ENCODE measurements at regions not wholly inside any gene's neighbourhood (a gene's known extent, or its start where the extent isn't known, plus 50 kb on each side); places are given as distances from the start of the nearest gene placed in this dataset.

GRCh38 chr11:128289048-128289447 is 298.3 kb downstream of the ETS1 start:
- CTCF ChIA-PET: interaction anchor here (0.7 to 8.0 kb wide), 11 partner anchors 9 to 542 kb away, joined by 3 to 145 read pairs (median 4); no protein-coding TSS in a partner anchor
- dilution Hi-C loops (cut with MboI; ENCODE audit: extremely low pct_ligation_motif_present, low sequenced_read_pairs) (no loop called here), intact Hi-C loops (cut with micrococcal nuclease) (no loop called here)

GRCh38 chr11:128288368-128288767 is 299.0 kb downstream of the ETS1 start:
- no peaks in the 10 kb centered on the region for H3K4me1 ChIP-seq (ENCODE audit: control insufficient read depth, extremely low read depth, insufficient read depth, low read length)
- H3K9me3 ChIP-seq (replicated peaks; ENCODE audit: control insufficient read depth, insufficient read depth, low read length): no peaks in the 10 kb centered on the region
- no peak overlapping the region for H3K4me2 ChIP-seq (ENCODE audit: insufficient read depth, low read length)
- BruUV-seq (replicated peaks): no TSS peak
- dilution Hi-C loops (cut with MboI; ENCODE audit: extremely low pct_ligation_motif_present, low sequenced_read_pairs): no loop called here
- no peaks in the 10 kb centered on the region for H3K27me3 ChIP-seq (ENCODE audit: control insufficient read depth in 2 of 2, insufficient read depth in 2 of 2, low read length in 2 of 2)
- no peak overlapping the region for H3K4me3 ChIP-seq (replicated peaks in 1 of 3; ENCODE audit: insufficient read depth in 1 of 3, low read depth in 1 of 3, low read length in 3 of 3)
- H3K9me1 ChIP-seq (replicated peaks; ENCODE audit: control insufficient read depth, extremely low read depth, insufficient read depth, low read length): no peaks in the 10 kb centered on the region
- intact Hi-C loops (cut with micrococcal nuclease): no loop called here
- no peaks in the 10 kb centered on the region for H3K36me3 ChIP-seq (ENCODE audit: control insufficient read depth in 2 of 2, extremely low read depth in 1 of 2, insufficient read depth in 2 of 2, low read length in 2 of 2)
- DNase-seq (ENCODE audit: low read depth, low spot score) (no peak), FAIRE-seq (peak; percentile 35)
- H3K79me2 ChIP-seq (ENCODE audit: control insufficient read depth, insufficient read depth, low read length): no peaks in the 10 kb centered on the region
- no peak for TF ChIP-seq MAX (IDR thresholded peaks at IDR 0.05; ENCODE audit: insufficient read depth, insufficient read length)
- no peak for TF ChIP-seq FOS (IDR thresholded peaks at IDR 0.05; ENCODE audit: borderline replicate concordance, insufficient read depth, low read length)
- TF ChIP-seq EZH2 (IDR thresholded peaks at IDR 0.05; ENCODE audit: borderline replicate concordance, low read depth, low read length, severe bottlenecking): no peak
- TF ChIP-seq POLR2AphosphoS5 (IDR thresholded peaks at IDR 0.05; ENCODE audit: insufficient read depth, low read depth, low read length): no peak
- TF ChIP-seq MYC (IDR thresholded peaks at IDR 0.05; ENCODE audit: low read depth, low read length): no peak
- TF ChIP-seq GATA2 (IDR thresholded peaks at IDR 0.05; ENCODE audit: insufficient read depth, insufficient read length, low read depth, low read length): no peak
- no peak for TF ChIP-seq POLR2A (IDR thresholded peaks at IDR 0.05; ENCODE audit: low read depth, low read length)
- no peak for TF ChIP-seq CTCF (IDR thresholded peaks at IDR 0.05; ENCODE audit: extremely low read depth in 1 of 2, insufficient read depth in 1 of 2, low read depth in 1 of 2, low read length in 2 of 2)
- TF ChIP-seq JUN (IDR thresholded peaks at IDR 0.05; ENCODE audit: borderline replicate concordance, insufficient read depth, insufficient read length, low read depth): no peak
- no peak overlapping the region for H3K27ac ChIP-seq (ENCODE audit: insufficient read depth, low read depth, low read length)
- CTCF ChIA-PET: interaction anchor here (1.0 to 8.0 kb wide), 8 partner anchors 9 to 542 kb away, joined by 3 to 145 read pairs (median 8); no protein-coding TSS in a partner anchor
- no peak overlapping the region for H3K9ac ChIP-seq (replicated peaks; ENCODE audit: extremely low read depth, insufficient read depth, low read length)
- POLR2A ChIA-PET: no interaction called here
- no peak overlapping the region for H2AFZ ChIP-seq (ENCODE audit: low read depth, low read length)
- no peaks in the 10 kb centered on the region for H4K20me1 ChIP-seq (replicated peaks; ENCODE audit: control insufficient read depth, extremely low read depth, insufficient read depth, low read length)

More at GRCh38 chr11:128289048-128289447, 298.3 kb downstream of the ETS1 start:
- Histone ChIP-seq H2AFZ (ENCODE audit: low read depth, low read length) (no peak overlapping the region), H3K79me2 (ENCODE audit: control insufficient read depth, insufficient read depth, low read length) (no peaks in the 10 kb centered on the region), H3K4me2 (ENCODE audit: insufficient read depth, low read length) (no peak overlapping the region), H3K27me3 (ENCODE audit: control insufficient read depth in 2 of 2, insufficient read depth in 2 of 2, low read length in 2 of 2) (no peaks in the 10 kb centered on the region), H3K9me3 (replicated peaks; ENCODE audit: control insufficient read depth, insufficient read depth, low read length) (no peaks in the 10 kb centered on the region), H3K9ac (replicated peaks; ENCODE audit: extremely low read depth, insufficient read depth, low read length) (no peak overlapping the region), H4K20me1 (replicated peaks; ENCODE audit: control insufficient read depth, extremely low read depth, insufficient read depth, low read length) (no peaks in the 10 kb centered on the region), H3K36me3 (ENCODE audit: control insufficient read depth in 2 of 2, extremely low read depth in 1 of 2, insufficient read depth in 2 of 2, low read length in 2 of 2) (no peaks in the 10 kb centered on the region), H3K9me1 (replicated peaks; ENCODE audit: control insufficient read depth, extremely low read depth, insufficient read depth, low read length) (no peaks in the 10 kb centered on the region), H3K4me3 (replicated peaks in 1 of 3; ENCODE audit: insufficient read depth in 1 of 3, low read depth in 1 of 3, low read length in 3 of 3) (no peak overlapping the region), H3K4me1 (ENCODE audit: control insufficient read depth, extremely low read depth, insufficient read depth, low read length) (no peaks in the 10 kb centered on the region), H3K27ac (ENCODE audit: insufficient read depth, low read depth, low read length) (no peak overlapping the region)
- no peak for TF ChIP-seq FOS (IDR thresholded peaks at IDR 0.05; ENCODE audit: borderline replicate concordance, insufficient read depth, low read length)
- no peak for TF ChIP-seq CTCF (IDR thresholded peaks at IDR 0.05; ENCODE audit: extremely low read depth in 1 of 2, insufficient read depth in 1 of 2, low read depth in 1 of 2, low read length in 2 of 2)
- peak; percentile 26 for FAIRE-seq
- no peak for DNase-seq (ENCODE audit: low read depth, low spot score)
- POLR2A ChIA-PET: no interaction called here
- BruUV-seq (replicated peaks): no TSS peak

Data from endothelial cell of umbilical vein (primary cell).